ENCODE measurements at regions not wholly inside any gene's neighbourhood (a gene's known extent, or its start where the extent isn't known, plus 50 kb on each side); places are given as distances from the start of the nearest gene placed in this dataset.

- DNase-seq = no peak
- TF ChIP-seq CTCF (IDR thresholded peaks at IDR 0.05) = no peak
- no peak overlapping the region for H3K4me3 Mint-ChIP-seq
- H3K27me3 Mint-ChIP-seq (ENCODE audit: insufficient read depth) = peaks cover 8% of the 10 kb centered on the region
- peaks cover 35% of the 10 kb centered on the region for H3K9me3 Mint-ChIP-seq
- H3K27ac Mint-ChIP-seq = no peak overlapping the region
- no peaks in the 10 kb centered on the region for H3K4me1 Mint-ChIP-seq (ENCODE audit: low read depth)
- H3K36me3 Mint-ChIP-seq (ENCODE audit: low read depth) = no peaks in the 10 kb centered on the region
Measured at GRCh38 chr3:13706886-13707285, 158.0 kb downstream of the FBLN2 start.

GRCh38 chr3:13706451-13706850 is 157.5 kb downstream of the FBLN2 start:
- TF ChIP-seq CTCF (IDR thresholded peaks at IDR 0.05) = no peak
- H3K36me3 Mint-ChIP-seq (ENCODE audit: low read depth) = no peaks in the 10 kb centered on the region
- no peak overlapping the region for H3K27ac Mint-ChIP-seq
- no peaks in the 10 kb centered on the region for H3K4me1 Mint-ChIP-seq (ENCODE audit: low read depth)
- peaks cover 8% of the 10 kb centered on the region for H3K27me3 Mint-ChIP-seq (ENCODE audit: insufficient read depth)
- DNase-seq = no peak
- H3K4me3 Mint-ChIP-seq = no peak overlapping the region
- H3K9me3 Mint-ChIP-seq = peaks cover 31% of the 10 kb centered on the region

- no peak overlapping the region for H3K4me3 Mint-ChIP-seq
- no peaks in the 10 kb centered on the region for H3K36me3 Mint-ChIP-seq (ENCODE audit: low read depth)
- peaks cover 27% of the 10 kb centered on the region for H3K9me3 Mint-ChIP-seq
- H3K27me3 Mint-ChIP-seq (ENCODE audit: insufficient read depth) = peaks cover 8% of the 10 kb centered on the region
- H3K4me1 Mint-ChIP-seq (ENCODE audit: low read depth) = no peaks in the 10 kb centered on the region
- no peak for TF ChIP-seq CTCF (IDR thresholded peaks at IDR 0.05)
- DNase-seq = no peak
- H3K27ac Mint-ChIP-seq = no peak overlapping the region
Measured at GRCh38 chr3:13705702-13706280, 156.9 kb downstream of the FBLN2 start.

GRCh38 chr3:13705051-13705450 is 156.1 kb downstream of the FBLN2 start:
- Mint-ChIP-seq H3K9me3 (peaks cover 24% of the 10 kb centered on the region), H3K4me3 (no peak overlapping the region), H3K4me1 (ENCODE audit: low read depth) (no peaks in the 10 kb centered on the region), H3K27me3 (ENCODE audit: insufficient read depth) (peaks cover 6% of the 10 kb centered on the region), H3K27ac (no peak overlapping the region), H3K36me3 (ENCODE audit: low read depth) (no peaks in the 10 kb centered on the region)
- no peak for DNase-seq
- no peak for TF ChIP-seq CTCF (IDR thresholded peaks at IDR 0.05)

- H3K9me3 Mint-ChIP-seq = peaks cover 20% of the 10 kb centered on the region
Measured at GRCh38 chr3:13704174-13704573, 155.2 kb downstream of the FBLN2 start.

More at GRCh38 chr3:13704174-13704573, 155.2 kb downstream of the FBLN2 start:
- H3K4me1 Mint-ChIP-seq (ENCODE audit: low read depth) = no peaks in the 10 kb centered on the region
- no peak for DNase-seq
- H3K4me3 Mint-ChIP-seq = no peak overlapping the region
- H3K27ac Mint-ChIP-seq = no peak overlapping the region
- H3K27me3 Mint-ChIP-seq (ENCODE audit: insufficient read depth) = peaks cover 6% of the 10 kb centered on the region
- TF ChIP-seq CTCF (IDR thresholded peaks at IDR 0.05) = no peak
- no peaks in the 10 kb centered on the region for H3K36me3 Mint-ChIP-seq (ENCODE audit: low read depth)

All from HFFc6 (cell line).